EH (cell line): ENCODE measurements at regions not wholly inside any gene's neighbourhood (a gene's known extent, or its start where the extent isn't known, plus 50 kb on each side); places are given as distances from the start of the nearest gene placed in this dataset.

ENCODE experiments used
- DNase-seq: peaks from one replicate; pipeline ENCODE4 v3.0.0-alpha.2; 2015; ENCODE audit warnings: low read depth

GRCh38 chr4:24476282-24476681, 108.1 kb downstream of the DHX15 start:
- peak; percentile 30 for DNase-seq

DNA sequence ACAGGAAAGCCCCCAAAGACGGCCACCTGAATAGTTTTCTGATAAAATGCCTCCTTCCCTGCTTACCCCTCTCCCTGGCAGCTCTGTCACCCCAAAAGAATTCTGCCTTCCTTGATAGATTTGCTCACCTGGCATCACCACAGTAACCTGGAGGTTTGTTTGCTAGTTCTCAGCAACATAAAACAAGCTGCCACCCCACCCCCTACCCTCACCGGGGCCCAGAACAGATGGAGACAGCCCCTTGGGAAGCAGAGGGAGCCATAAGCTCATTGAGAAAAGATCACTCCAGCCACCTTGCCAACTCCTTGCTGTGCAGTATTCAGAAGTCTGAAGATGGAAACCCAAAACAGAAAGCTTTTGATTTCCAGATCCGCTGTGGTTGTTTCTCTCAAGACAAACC, 108.6 kb downstream of the DHX15 start:
- no peak for DNase-seq

DNA sequence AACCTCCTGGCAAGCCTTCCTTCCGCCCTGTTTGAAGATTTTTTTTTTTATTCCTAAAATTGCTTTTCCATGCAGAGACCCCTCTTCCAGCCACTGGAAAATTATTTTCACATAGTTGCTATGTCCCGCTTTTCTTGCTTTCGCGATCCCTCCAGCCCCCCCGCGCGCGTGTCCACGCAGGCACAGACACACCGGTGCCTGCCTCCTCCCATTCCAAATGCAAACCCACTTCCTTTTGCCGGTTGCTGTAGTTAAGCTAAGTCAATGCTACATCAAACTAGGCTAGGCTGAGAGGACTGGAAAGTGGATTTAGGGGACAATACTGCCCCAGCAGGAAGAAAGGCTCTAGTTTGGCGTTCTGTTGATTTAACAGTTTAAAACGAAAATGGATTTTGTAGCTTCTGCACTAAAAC, 111.0 kb downstream of the DHX15 start:
- DNase-seq = peak; percentile 40

GRCh38 chr4:24472514-24473308, 111.6 kb downstream of the DHX15 start:
- DNase-seq = peak; percentile 75

DNA sequence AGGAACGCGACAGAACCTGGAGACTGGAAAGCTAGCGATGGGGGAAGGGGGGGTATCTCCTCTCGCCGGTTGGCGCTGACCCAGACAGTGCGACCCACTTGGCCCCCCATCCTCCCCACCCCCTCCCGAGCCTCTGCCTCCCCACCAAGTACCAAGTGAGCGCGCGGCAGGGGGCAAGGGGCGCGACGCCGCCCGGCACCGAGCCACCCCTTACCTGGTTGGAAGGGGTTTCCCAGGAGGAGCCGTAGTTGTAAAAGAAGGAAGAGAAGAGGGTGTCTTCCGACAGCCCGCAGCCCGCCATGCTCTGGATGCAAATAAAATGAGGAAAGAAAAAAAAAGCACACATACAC, 112.2 kb downstream of the DHX15 start:
- DNase-seq = no peak

- DNase-seq = no peak
These were observed 112.7 kb downstream of the DHX15 start for GRCh38 chr4:24471486-24472160.

GRCh38 chr4:24470666-24471485, 113.5 kb downstream of the DHX15 start:
- DNase-seq = peak; percentile 37

- no peak for DNase-seq
These were observed 116.3 kb downstream of the DHX15 start for GRCh38 chr4:24468071-24468470.

- no peak for DNase-seq
These were observed 119.8 kb downstream of the DHX15 start for GRCh38 chr4:24464566-24464965.

DNA sequence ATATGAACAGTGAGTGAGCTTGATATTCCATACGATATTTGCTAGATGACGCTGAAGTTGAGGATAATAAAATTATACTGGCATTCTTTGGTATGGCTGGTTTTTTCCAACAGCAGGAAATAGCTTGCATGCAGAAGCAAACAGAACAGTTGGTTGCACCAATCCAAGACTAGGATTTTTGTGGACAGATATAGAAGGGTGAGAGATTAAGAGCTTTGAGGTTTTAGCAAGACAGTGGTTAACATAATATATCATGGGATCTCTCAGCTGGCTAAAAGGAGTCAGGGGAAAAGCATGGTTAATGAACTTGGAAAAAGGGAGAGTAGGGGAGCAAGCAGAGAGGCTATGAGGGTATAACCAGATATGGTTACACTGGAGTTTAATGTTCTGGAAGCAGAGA, 127.9 kb downstream of the DHX15 start:
- DNase-seq = no peak

GRCh38 chr4:24453951-24454350, 130.4 kb downstream of the DHX15 start:
- no peak for DNase-seq

DNA sequence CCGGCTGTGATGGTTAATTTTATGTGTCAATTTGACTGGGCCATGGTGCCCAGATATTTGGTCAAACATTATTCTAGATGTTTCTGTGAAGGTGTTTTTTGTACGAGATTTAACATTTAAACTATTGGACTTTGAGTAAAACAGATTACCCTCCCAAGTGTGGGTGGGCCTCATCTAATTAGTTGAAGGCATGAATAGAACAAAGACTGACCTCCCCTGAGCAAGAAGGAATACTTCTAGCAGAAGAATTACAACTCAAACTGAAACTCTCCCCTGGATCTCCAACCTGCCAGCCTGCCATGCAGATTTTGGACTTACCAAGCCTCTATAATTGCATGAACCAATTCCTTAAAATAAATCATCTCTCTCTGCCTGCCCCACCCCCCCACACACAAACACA, 132.5 kb downstream of the DHX15 start:
- no peak for DNase-seq

GRCh38 chr4:24443200-24443599, 141.2 kb downstream of the DHX15 start:
- no peak for DNase-seq

DNA sequence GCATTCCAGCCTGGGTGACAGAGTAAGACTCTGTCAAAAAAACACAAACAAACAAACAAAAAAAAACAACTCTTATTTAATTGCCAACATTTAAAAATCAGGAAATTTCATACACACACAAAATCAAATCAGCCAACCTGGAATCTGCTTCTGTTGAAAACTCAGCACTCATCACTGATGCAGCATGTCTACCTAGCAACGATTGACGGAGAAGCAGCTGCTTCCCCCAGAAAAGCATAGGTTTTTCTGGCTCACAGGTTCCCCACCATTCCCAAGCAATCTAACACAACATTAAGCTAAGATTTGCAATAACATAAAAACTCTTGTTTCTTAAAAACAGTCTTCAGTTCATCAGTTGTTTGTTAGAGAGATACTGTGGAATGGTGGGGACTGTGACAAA, 143.6 kb downstream of the DHX15 start:
- no peak for DNase-seq

- DNase-seq = no peak
These were observed 150.1 kb downstream of the DHX15 start for GRCh38 chr4:24434241-24434640.

DNA sequence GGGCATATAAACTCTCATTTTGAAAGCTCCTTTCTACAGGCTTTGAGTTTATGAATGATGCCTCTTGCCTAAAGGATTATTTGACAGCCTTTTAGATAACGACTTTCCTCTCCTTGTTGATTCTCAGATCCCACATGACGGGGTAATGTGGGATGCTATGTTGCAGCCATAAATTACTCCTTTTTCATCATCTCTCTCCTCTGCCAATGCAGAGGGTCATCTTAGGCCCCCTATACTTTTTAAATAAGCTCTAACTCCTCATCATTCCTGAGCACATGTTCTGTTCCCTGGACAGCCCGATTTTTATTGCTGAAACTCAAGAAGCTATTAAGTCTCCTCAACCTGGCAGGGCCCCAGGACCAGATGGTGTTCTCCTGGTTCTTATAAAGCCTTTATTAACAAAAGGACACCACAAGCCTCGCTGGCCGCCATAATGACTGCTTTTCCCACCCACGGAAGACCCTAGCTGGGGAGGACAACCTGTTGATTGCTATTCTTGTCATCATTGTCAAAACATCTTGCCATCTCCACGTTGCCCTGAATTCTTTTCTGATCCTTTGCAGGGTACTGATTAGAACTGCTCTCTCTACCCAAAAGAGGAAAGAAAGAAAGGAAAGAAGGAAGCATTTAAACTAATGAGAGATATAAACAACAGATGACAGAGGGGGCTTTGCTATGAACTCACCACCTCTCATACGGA, 150.7 kb downstream of the DHX15 start:
- DNase-seq = no peak

- DNase-seq = no peak
These were observed 155.5 kb downstream of the DHX15 start for GRCh38 chr4:24428850-24429249.

GRCh38 chr4:24426557-24426956, 157.8 kb downstream of the DHX15 start:
- no peak for DNase-seq

- DNase-seq = no peak
These were observed 158.5 kb downstream of the DHX15 start for GRCh38 chr4:24425863-24426262.

GRCh38 chr4:24423670-24424069, 160.7 kb downstream of the DHX15 start:
- no peak for DNase-seq

DNA sequence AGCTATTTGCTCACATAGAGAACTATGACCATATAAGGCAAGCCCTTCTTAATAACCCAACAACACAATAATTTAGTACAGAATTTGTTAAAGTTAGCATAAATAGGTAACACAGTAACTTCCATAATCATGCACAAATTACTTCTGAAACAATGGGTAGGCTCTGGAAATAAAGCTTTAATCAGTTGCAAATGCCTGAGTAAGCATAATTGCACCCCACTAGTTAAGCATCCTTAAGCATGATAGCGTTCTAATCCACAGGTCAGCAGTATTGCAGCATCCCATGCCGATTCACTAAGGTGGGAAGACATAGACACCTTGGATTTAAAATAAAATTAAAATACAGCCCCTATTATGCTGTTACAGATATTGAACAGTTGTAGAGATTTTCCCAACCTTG, 161.7 kb downstream of the DHX15 start:
- DNase-seq = no peak
